ENCODE measurements at regions not wholly inside any gene's neighbourhood (a gene's known extent, or its start where the extent isn't known, plus 50 kb on each side); places are given as distances from the start of the nearest gene placed in this dataset.

DNA sequence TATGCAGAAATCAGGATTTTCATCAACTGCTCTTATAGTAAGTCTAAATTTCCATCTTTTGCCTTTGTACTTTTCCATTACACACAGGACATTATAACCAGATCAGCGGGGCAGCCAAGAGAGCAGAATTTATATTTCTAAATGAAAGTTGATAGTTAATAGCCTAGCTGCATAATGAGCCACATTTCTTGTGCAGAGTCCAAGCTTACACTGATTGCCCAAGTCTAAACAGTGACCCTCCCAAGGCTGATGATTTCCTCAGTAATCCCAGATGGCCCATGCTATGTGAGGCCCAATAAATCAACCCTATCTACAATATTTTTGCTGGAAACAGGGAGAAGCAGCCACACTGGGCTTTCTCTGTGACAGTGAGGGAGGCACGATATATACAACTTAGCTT is 475.8 kb upstream of the KCNMB2 start:
- 76 to 82% methylated on average over 2 of the region's 2 CpGs for WGBS, 2 donors
- Histone ChIP-seq H3K36me3 (no peaks in the 10 kb centered on the region), H3K9me3 (no peaks in the 10 kb centered on the region), H3K4me1 (peaks cover 0 to 6% of the 10 kb centered on the region in 2 donors), H3K4me3 (replicated peaks in 1 of 3) (no peak overlapping the region), H3K27ac (no peak overlapping the region), H3K27me3 (no peaks in the 10 kb centered on the region)
- TF ChIP-seq, protein P1, sequence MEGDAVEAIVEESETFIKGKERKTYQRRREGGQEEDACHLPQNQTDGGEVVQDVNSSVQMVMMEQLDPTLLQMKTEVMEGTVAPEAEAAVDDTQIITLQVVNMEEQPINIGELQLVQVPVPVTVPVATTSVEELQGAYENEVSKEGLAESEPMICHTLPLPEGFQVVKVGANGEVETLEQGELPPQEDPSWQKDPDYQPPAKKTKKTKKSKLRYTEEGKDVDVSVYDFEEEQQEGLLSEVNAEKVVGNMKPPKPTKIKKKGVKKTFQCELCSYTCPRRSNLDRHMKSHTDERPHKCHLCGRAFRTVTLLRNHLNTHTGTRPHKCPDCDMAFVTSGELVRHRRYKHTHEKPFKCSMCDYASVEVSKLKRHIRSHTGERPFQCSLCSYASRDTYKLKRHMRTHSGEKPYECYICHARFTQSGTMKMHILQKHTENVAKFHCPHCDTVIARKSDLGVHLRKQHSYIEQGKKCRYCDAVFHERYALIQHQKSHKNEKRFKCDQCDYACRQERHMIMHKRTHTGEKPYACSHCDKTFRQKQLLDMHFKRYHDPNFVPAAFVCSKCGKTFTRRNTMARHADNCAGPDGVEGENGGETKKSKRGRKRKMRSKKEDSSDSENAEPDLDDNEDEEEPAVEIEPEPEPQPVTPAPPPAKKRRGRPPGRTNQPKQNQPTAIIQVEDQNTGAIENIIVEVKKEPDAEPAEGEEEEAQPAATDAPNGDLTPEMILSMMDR (IDR thresholded peaks at IDR 0.05), result no peak
- no peak for TF ChIP-seq POLR2A (IDR thresholded peaks at IDR 0.05)
- DNase-seq, result no peak
- intact Hi-C loops (cut with DNase I), result no loop called here

DNA sequence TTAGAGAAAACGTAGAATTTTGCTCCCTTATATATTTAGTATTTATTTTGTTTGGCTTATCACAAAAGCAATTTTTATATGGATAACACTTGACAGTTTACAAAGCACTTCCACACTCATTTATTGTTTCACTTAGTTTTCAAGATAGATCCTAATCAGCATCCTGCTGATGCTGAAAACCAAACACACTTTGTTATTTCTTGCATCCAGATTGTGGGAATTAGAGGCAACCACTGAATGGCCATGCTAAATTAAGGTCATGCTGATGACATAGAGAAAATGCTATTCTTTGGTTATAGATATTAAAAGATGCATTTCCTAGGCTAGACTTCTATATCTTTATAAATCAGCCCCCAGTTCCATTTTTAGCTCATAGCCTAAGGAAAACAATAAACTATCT is 474.1 kb upstream of the KCNMB2 start:
- no peak for DNase-seq
- peaks cover 0 to 6% of the 10 kb centered on the region in 2 donors for H3K4me1 ChIP-seq
- no peaks in the 10 kb centered on the region for H3K36me3 ChIP-seq
- H3K4me3 ChIP-seq (replicated peaks in 1 of 3), result no peak overlapping the region
- H3K27ac ChIP-seq, result no peak overlapping the region
- no peak for TF ChIP-seq POLR2A (IDR thresholded peaks at IDR 0.05)
- TF ChIP-seq, protein P1 (IDR thresholded peaks at IDR 0.05), result no peak
- H3K9me3 ChIP-seq, result no peaks in the 10 kb centered on the region
- H3K27me3 ChIP-seq, result no peaks in the 10 kb centered on the region
- intact Hi-C loops (cut with DNase I), result no loop called here
- 82 to 85% methylated on average over 1 of the region's 1 CpG for WGBS, 2 donors

DNA sequence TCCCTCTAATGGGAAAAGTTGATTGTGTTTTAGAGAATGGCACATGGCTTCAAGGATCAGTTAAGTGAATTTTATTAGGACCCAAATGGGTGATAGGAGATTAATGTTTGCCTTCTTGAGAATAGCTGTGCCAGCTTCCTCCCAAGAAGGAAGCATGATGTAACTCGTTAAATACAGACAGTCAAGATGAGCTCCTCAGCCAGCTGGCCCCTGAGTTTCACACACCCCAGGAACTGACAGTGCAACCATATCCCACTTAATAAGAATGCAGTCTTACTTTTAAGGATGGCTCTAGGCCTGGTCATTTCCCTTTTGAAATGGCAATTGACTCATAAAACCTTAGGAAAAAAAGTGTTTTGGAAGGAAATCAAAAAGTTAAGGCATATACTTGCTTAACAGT is 472.8 kb upstream of the KCNMB2 start:
- no peak for DNase-seq
- 82 to 87% methylated on average over 1 of the region's 1 CpG for WGBS, 2 donors
- H3K27me3 ChIP-seq, result no peaks in the 10 kb centered on the region
- no peaks in the 10 kb centered on the region for H3K36me3 ChIP-seq
- no peak for TF ChIP-seq POLR2A (IDR thresholded peaks at IDR 0.05)
- TF ChIP-seq, protein P1 (IDR thresholded peaks at IDR 0.05), result no peak
- no peak overlapping the region for H3K27ac ChIP-seq
- no peak overlapping the region for H3K4me3 ChIP-seq (replicated peaks in 1 of 3)
- intact Hi-C loops (cut with DNase I), result no loop called here
- H3K4me1 ChIP-seq, result peaks cover 0 to 6% of the 10 kb centered on the region in 2 donors
- no peaks in the 10 kb centered on the region for H3K9me3 ChIP-seq

DNA sequence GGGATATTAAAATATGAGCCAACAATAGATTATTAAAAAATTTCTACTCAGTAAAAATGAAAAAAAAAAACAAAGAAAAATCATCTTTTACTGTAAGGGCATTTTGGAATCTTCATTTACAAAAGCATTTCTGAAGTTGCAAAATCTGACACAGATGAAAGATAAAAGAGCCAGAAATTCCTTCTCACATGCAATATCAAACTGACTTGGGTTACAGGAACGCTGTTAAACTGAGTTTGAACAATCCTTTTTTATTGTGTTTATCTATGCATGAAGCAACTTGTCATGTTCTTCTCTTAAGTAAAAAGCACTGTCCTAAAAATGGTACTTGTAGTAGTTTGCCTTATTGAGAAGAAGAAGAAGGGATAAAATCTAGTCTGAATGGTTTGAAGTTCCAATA is 468.5 kb upstream of the KCNMB2 start:
- intact Hi-C loops (cut with DNase I), result no loop called here
- DNase-seq, result no peak
- Histone ChIP-seq H3K4me1 (no peaks in the 10 kb centered on the region), H3K36me3 (no peaks in the 10 kb centered on the region), H3K27me3 (no peaks in the 10 kb centered on the region), H3K4me3 (replicated peaks in 1 of 3) (no peak overlapping the region), H3K27ac (no peak overlapping the region), H3K9me3 (no peaks in the 10 kb centered on the region)
- WGBS, 2 donors, result 72 to 84% methylated on average over 1 of the region's 1 CpG
- TF ChIP-seq, protein P1 (IDR thresholded peaks at IDR 0.05), result no peak
- no peak for TF ChIP-seq POLR2A (IDR thresholded peaks at IDR 0.05)

DNA sequence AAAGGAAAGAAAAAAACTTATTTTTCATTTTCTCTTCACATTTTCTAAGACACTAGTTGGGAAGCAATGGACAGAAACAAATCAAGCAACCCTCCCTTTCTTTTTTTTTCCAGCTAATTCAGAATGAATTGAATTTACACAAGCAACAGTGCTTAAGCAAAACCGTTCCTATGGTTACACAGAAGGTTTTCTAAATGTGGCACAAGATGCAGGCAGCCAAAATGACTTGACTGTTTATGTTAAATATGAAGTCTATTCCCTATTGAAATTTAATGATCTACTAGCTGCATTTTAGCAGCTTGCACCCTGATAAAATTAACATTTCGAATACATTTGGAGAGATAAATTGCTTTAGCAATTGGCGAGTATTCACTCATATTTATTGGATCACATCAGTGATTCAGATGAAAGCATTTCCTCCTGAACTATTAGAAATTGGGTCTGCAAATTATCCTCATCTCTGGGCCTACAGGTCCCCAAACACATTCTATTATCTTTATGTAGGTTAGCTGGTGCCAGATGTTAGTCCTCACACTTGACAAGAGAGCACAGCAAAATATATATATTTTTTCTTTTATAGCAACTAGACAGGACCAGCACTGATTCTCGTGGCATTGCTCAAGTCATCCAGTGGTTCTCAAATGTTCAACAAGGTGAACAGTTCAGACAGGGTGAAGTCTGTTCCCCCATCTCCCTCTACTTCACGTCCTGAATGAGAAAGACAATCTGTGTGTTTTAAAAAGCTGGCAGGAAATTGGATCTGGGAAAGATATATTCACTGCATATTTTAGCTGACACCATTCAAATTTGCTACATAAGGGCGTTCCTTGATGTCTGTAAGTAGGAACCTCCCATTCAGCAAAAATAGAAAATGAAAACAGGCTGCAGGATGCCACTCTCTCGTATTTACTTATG is 463.6 kb upstream of the KCNMB2 start:
- Histone ChIP-seq H3K4me1 (no peaks in the 10 kb centered on the region), H3K9me3 (no peaks in the 10 kb centered on the region), H3K36me3 (no peaks in the 10 kb centered on the region), H3K4me3 (replicated peaks in 1 of 3) (no peak overlapping the region), H3K27ac (peak overlapping the region in 2 of 3 donors; percentile 4), H3K27me3 (no peaks in the 10 kb centered on the region)
- intact Hi-C loops (cut with DNase I), result no loop called here
- peak in 1 of 2 donors; percentile 21 for DNase-seq
- TF ChIP-seq, protein P1 (IDR thresholded peaks at IDR 0.05), result no peak
- TF ChIP-seq POLR2A (IDR thresholded peaks at IDR 0.05), result no peak
- WGBS, 2 donors, result 39 to 42% methylated on average over 7 of the region's 7 CpGs

Data from thyroid gland (tissue), 4 donors.